ENCODE measurements at regions not wholly inside any gene's neighbourhood (a gene's known extent, or its start where the extent isn't known, plus 50 kb on each side); places are given as distances from the start of the nearest gene placed in this dataset.

GRCh38 chr10:88196291-88196690 lies 332.9 kb downstream of the PTEN start:
- POLR2A ChIA-PET (ENCODE audit: low non-redundant PET) = no interaction called here
- TF ChIP-seq CTCF (conservative IDR thresholded peaks at IDR 0.05; ENCODE audit: low read depth, low read length) = no peak
- no peak for TF ChIP-seq EZH2 (IDR thresholded peaks at IDR 0.05; ENCODE audit: borderline replicate concordance, low read depth, low read length, poor library complexity, severe bottlenecking)

GRCh38 chr10:88198023-88198422 lies 334.6 kb downstream of the PTEN start:
- Histone ChIP-seq H3K27me3 (replicated peaks; ENCODE audit: insufficient read depth, low read depth, low read length, poor library complexity) (no peaks in the 10 kb centered on the region), H3K36me3 (ENCODE audit: insufficient read depth, low read length, poor library complexity, severe bottlenecking) (no peaks in the 10 kb centered on the region), H3K4me1 (ENCODE audit: insufficient read depth, low read length, poor library complexity, severe bottlenecking) (no peaks in the 10 kb centered on the region), H3K4me3 (ENCODE audit: low read depth, low read length, poor library complexity, severe bottlenecking) (no peak overlapping the region), H3K9me3 (ENCODE audit: low read depth, low read length, poor library complexity, severe bottlenecking) (no peaks in the 10 kb centered on the region), H3K27ac (ENCODE audit: low read depth, low read length, poor library complexity, severe bottlenecking) (no peak overlapping the region)
- ChIA-PET CTCF (no interaction called here), POLR2A (ENCODE audit: low non-redundant PET) (no interaction called here)
- TF ChIP-seq EZH2 (IDR thresholded peaks at IDR 0.05; ENCODE audit: borderline replicate concordance, low read depth, low read length, poor library complexity, severe bottlenecking) (no peak), CTCF (conservative IDR thresholded peaks at IDR 0.05; ENCODE audit: low read depth, low read length) (no peak)
- no peak for DNase-seq (ENCODE audit: low spot score)
- intact Hi-C loops (cut with micrococcal nuclease; ENCODE audit: unreplicated experiment) = no loop called here
- BruUV-seq (replicated peaks) = no TSS peak

More at GRCh38 chr10:88196291-88196690, 332.9 kb downstream of the PTEN start:
- no peaks in the 10 kb centered on the region for H3K36me3 ChIP-seq (ENCODE audit: insufficient read depth, low read length, poor library complexity, severe bottlenecking)
- no peaks in the 10 kb centered on the region for H3K4me1 ChIP-seq (ENCODE audit: insufficient read depth, low read length, poor library complexity, severe bottlenecking)
- H3K4me3 ChIP-seq (ENCODE audit: low read depth, low read length, poor library complexity, severe bottlenecking) = no peak overlapping the region
- BruUV-seq (replicated peaks) = no TSS peak
- intact Hi-C loops (cut with micrococcal nuclease; ENCODE audit: unreplicated experiment) = no loop called here
- CTCF ChIA-PET = no interaction called here
- H3K27me3 ChIP-seq (replicated peaks; ENCODE audit: insufficient read depth, low read depth, low read length, poor library complexity) = no peaks in the 10 kb centered on the region
- H3K27ac ChIP-seq (ENCODE audit: low read depth, low read length, poor library complexity, severe bottlenecking) = no peak overlapping the region
- no peaks in the 10 kb centered on the region for H3K9me3 ChIP-seq (ENCODE audit: low read depth, low read length, poor library complexity, severe bottlenecking)
- DNase-seq (ENCODE audit: low spot score) = no peak

GRCh38 chr10:88200312-88201032 lies 337.0 kb downstream of the PTEN start:
- Histone ChIP-seq H3K9me3 (ENCODE audit: low read depth, low read length, poor library complexity, severe bottlenecking) (no peaks in the 10 kb centered on the region), H3K27ac (ENCODE audit: low read depth, low read length, poor library complexity, severe bottlenecking) (no peak overlapping the region), H3K36me3 (ENCODE audit: insufficient read depth, low read length, poor library complexity, severe bottlenecking) (no peaks in the 10 kb centered on the region), H3K4me1 (ENCODE audit: insufficient read depth, low read length, poor library complexity, severe bottlenecking) (no peaks in the 10 kb centered on the region), H3K4me3 (ENCODE audit: low read depth, low read length, poor library complexity, severe bottlenecking) (no peak overlapping the region), H3K27me3 (replicated peaks; ENCODE audit: insufficient read depth, low read depth, low read length, poor library complexity) (no peaks in the 10 kb centered on the region)
- no peak for DNase-seq (ENCODE audit: low spot score)
- ChIA-PET POLR2A (ENCODE audit: low non-redundant PET) (no interaction called here), CTCF (no interaction called here)
- intact Hi-C loops (cut with micrococcal nuclease; ENCODE audit: unreplicated experiment) = no loop called here
- no peak for TF ChIP-seq CTCF (conservative IDR thresholded peaks at IDR 0.05; ENCODE audit: low read depth, low read length)
- no peak for TF ChIP-seq EZH2 (IDR thresholded peaks at IDR 0.05; ENCODE audit: borderline replicate concordance, low read depth, low read length, poor library complexity, severe bottlenecking)
- no TSS peak for BruUV-seq (replicated peaks)

All from A673 (cell line).